SK-N-SH (cell line): ENCODE measurements at regions not wholly inside any gene's neighbourhood (a gene's known extent, or its start where the extent isn't known, plus 50 kb on each side); places are given as distances from the start of the nearest gene placed in this dataset.
"Not testable (repeated sequence)": the region's sequence is repeated elsewhere in the genome, so short reads cannot be mapped to it uniquely, and the experiment has no call there.

Experiments
- CTCF ChIA-PET: fragments of 300-600, 350-600 bp; formaldehyde crosslinking; extraction: SDS; loops from one replicate; lab custom pipeline; 2021; lab: Yijun Ruan, JAX
- POLR2A ChIA-PET: fragments of 350-600 bp; sonication (Branson Sonifier 250); formaldehyde crosslinking; extraction: SDS; loops from one replicate; lab custom pipeline; 2020; ENCODE audit warnings: antibody characterized with exemption, inconsistent platforms; lab: Yijun Ruan, JAX
- DNase-seq: peaks from one replicate; pipeline ENCODE4 v3.0.0; 2012
- H2AFZ ChIP-seq: fragments of 200-600 bp; sonication (generic); 2 replicates; pipeline ENCODE4 v1.8.1; 2016; ENCODE audit warnings: antibody characterized with exemption, mild to moderate bottlenecking, low read depth
- H3F3A ChIP-seq: fragments of 200-600 bp; sonication (generic); replicated peaks from 2 replicates; pipeline ENCODE3; 2016; ENCODE audit warnings: antibody characterized with exemption, mild to moderate bottlenecking; ENCODE audit not compliant: insufficient read depth
- H3K27ac ChIP-seq, 2 experiments: fragments of 200-500 bp in 1 of 2; fragments of 200-600 bp in 1 of 2; sonication (Bioruptor generic) in 1 of 2; sonication (generic), shearing (Covaris generic) in 1 of 2; 2 replicates each; pipeline versions ENCODE4 v1.5.1 to v1.6.1; 2014 to 2016; ENCODE audit warnings: low read depth in 2 of 2, inconsistent platforms in 1 of 2, low read length in 1 of 2, mild to moderate bottlenecking in 1 of 2, mixed read lengths in 1 of 2
- H3K27me3 ChIP-seq: fragments of 200-600 bp; sonication (generic), shearing (Covaris generic); 2 replicates; pipeline ENCODE4 v1.6.1; 2016; ENCODE audit warnings: mixed run types; ENCODE audit not compliant: insufficient read depth
- H3K36me3 ChIP-seq, 2 experiments: fragments of 200-500 bp in 1 of 2; fragments of 200-600 bp in 1 of 2; sonication (Bioruptor generic) in 1 of 2; sonication (generic) in 1 of 2; replicated peaks in 1 of 2; 2 replicates each; pipeline versions ENCODE3 to v1.5.1; 2014 to 2016; ENCODE audit warnings: low read length in 1 of 2, mild to moderate bottlenecking in 1 of 2; ENCODE audit not compliant: insufficient read depth in 2 of 2, control insufficient read depth in 1 of 2
- H3K4me1 ChIP-seq, 2 experiments: fragments of 200-500 bp in 1 of 2; fragments of 200-600 bp in 1 of 2; sonication (Bioruptor generic) in 1 of 2; sonication (generic), shearing (Covaris generic) in 1 of 2; 2 replicates each; pipeline versions ENCODE4 v1.5.1 to v1.6.1; 2014 to 2016; ENCODE audit warnings: low read depth in 1 of 2, low read length in 1 of 2, mixed run types in 1 of 2; ENCODE audit not compliant: insufficient read depth in 2 of 2, control insufficient read depth in 1 of 2
- H3K4me2 ChIP-seq: fragments of 200-600 bp; sonication (generic), shearing (Covaris generic); 2 replicates; pipeline ENCODE4 v1.6.1; 2017; ENCODE audit warnings: mixed run types
- H3K4me3 ChIP-seq, 2 experiments: fragments of 200-500 bp in 1 of 2; fragments of 200-600 bp in 1 of 2; sonication (Bioruptor generic) in 1 of 2; sonication (generic), shearing (Covaris generic) in 1 of 2; 2 replicates each; pipeline versions ENCODE4 v1.5.1 to v1.8.1; 2014 to 2016; ENCODE audit warnings: low read depth in 2 of 2, inconsistent platforms in 1 of 2, low read length in 1 of 2, mild to moderate bottlenecking in 1 of 2, mixed read lengths in 1 of 2, moderate library complexity in 1 of 2
- H3K79me2 ChIP-seq: fragments of 200-600 bp; sonication (generic); 2 replicates; pipeline ENCODE4 v1.8.1; 2017; ENCODE audit warnings: mild to moderate bottlenecking; ENCODE audit not compliant: insufficient read depth
- H3K9ac ChIP-seq: fragments of 200-600 bp; sonication (generic); 2 replicates; pipeline ENCODE4 v1.6.1; 2017; ENCODE audit warnings: mixed run types
- H3K9me2 ChIP-seq: fragments of 200-600 bp; sonication (generic); 2 replicates; pipeline ENCODE4 v1.6.1; 2017; ENCODE audit warnings: mixed run types
- H3K9me3 ChIP-seq: fragments of 200-600 bp; sonication (generic); 2 replicates; pipeline ENCODE4 v1.6.1; 2017; ENCODE audit warnings: mixed run types, mild to moderate bottlenecking, moderate library complexity
- H4K20me1 ChIP-seq: fragments of 200-600 bp; sonication (generic); 2 replicates; pipeline ENCODE4 v1.6.1; 2017; ENCODE audit warnings: mild to moderate bottlenecking, mixed run types; ENCODE audit not compliant: insufficient read depth
- CHD2 ChIP-seq: fragments of 150-350 bp; IDR thresholded peaks from 2 replicates; pipeline ENCODE4 v1.6.1; 2018; ENCODE audit warnings: low read length; ENCODE audit not compliant: partially characterized antibody
- FOXM1 ChIP-seq: IDR thresholded peaks from 2 replicates; pipeline ENCODE4 v1.4.0; 2012; ENCODE audit warnings: low read depth, mild to moderate bottlenecking
- JUND ChIP-seq: IDR thresholded peaks from 2 replicates; pipeline ENCODE4 v1.4.0; 2012
- MEF2A ChIP-seq: IDR thresholded peaks from 2 replicates; pipeline ENCODE4 v1.4.0; 2012; ENCODE audit warnings: low read depth, borderline replicate concordance
- NRF1 ChIP-seq: IDR thresholded peaks from 2 replicates; pipeline ENCODE4 v1.6.1; 2012; ENCODE audit warnings: low read depth, mild to moderate bottlenecking, low read length
- POLR2AphosphoS5 ChIP-seq: IDR thresholded peaks from 2 replicates; pipeline ENCODE4 v1.6.1; 2012; ENCODE audit warnings: low read depth, low read length
- RAD21 ChIP-seq: IDR thresholded peaks from 2 replicates; pipeline ENCODE4 v1.6.1; 2012; ENCODE audit warnings: mild to moderate bottlenecking, low read length
- RCOR1 ChIP-seq: fragments of 150-350 bp; IDR thresholded peaks from 2 replicates; pipeline ENCODE4 v1.6.1; 2017; ENCODE audit warnings: antibody characterized with exemption, low read length
- RFX5 ChIP-seq: IDR thresholded peaks from 2 replicates; pipeline ENCODE4 v1.6.1; 2012; ENCODE audit warnings: mild to moderate bottlenecking, improper control_type of control experiment, low read length
- SIN3A ChIP-seq: IDR thresholded peaks from 2 replicates; pipeline ENCODE4 v1.6.1; 2012; ENCODE audit warnings: low read depth, mild to moderate bottlenecking, low read length, moderate library complexity, borderline replicate concordance
- TCF12 ChIP-seq: IDR thresholded peaks from 2 replicates; pipeline ENCODE4 v1.4.0; 2012
- WGBS: methylation state at CpG from one replicate; pipeline ENCODE4 v1.1.6; 2017; ENCODE audit warnings: low lambda C conversion rate; 5-methylcytosine and 5-hydroxymethylcytosine counted together
- TF ChIP-seq, protein P1 (sequence below): IDR thresholded peaks from 2 replicates; pipeline ENCODE4; 2012
- TF ChIP-seq, protein P2 (sequence below): fragments of 200-600 bp; sonication (generic); IDR thresholded peaks from 2 replicates; pipeline ENCODE4 v1.6.1; 2017; ENCODE audit warnings: antibody characterized with exemption, mild to moderate bottlenecking, moderate library complexity
- TF ChIP-seq, protein P3 (sequence below): IDR thresholded peaks from 2 replicates; pipeline ENCODE4 v1.6.1; 2012; ENCODE audit warnings: mild to moderate bottlenecking, low read depth, low read length, moderate library complexity
- TF ChIP-seq, protein P4 (sequence below): IDR thresholded peaks from 2 replicates; pipeline ENCODE4 v1.4.0; 2012; ENCODE audit warnings: low read depth, borderline replicate concordance

DNA sequence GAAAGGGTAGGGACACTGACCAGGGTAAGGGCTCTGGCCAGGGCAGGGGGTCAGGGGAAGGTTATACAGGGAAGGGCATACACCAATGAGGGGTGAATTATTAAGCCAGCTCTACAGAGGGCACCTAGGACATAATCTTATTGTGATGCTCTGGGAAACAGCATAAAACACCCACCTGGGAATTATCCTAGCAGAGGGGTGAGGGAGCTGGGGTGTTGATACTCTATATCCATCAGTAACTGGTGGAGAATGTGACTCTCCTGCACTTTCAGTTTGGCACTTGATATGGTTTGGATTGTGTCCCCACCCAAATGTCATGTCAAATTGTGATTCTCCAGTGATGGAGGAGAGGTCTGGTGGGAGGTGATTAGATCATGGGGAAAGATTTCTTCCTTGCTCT, 291.2 kb downstream of the ASMT start:
- Histone ChIP-seq H3F3A (peaks cover 25% of the 10 kb centered on the region), H3K4me1 (peaks cover 0 to 9% of the 10 kb centered on the region in 2 experiments; a peak in 1 of 4 replicates), H3K9me3 (no peaks in the 10 kb centered on the region), H4K20me1 (no peaks in the 10 kb centered on the region), H3K79me2 (no peaks in the 10 kb centered on the region), H3K27me3 (no peaks in the 10 kb centered on the region), H3K4me2 (no peak overlapping the region), H3K4me3 (no peak overlapping the region), H3K27ac (no peak overlapping the region), H3K36me3 (no peaks in the 10 kb centered on the region), H2AFZ (no peak overlapping the region), H3K9me2 (no peaks in the 10 kb centered on the region), H3K9ac (no peak overlapping the region)
- ChIA-PET CTCF (no interaction called here), POLR2A (no interaction called here)
- no peak for TF ChIP-seq RCOR1
- no peak for DNase-seq

DNA sequence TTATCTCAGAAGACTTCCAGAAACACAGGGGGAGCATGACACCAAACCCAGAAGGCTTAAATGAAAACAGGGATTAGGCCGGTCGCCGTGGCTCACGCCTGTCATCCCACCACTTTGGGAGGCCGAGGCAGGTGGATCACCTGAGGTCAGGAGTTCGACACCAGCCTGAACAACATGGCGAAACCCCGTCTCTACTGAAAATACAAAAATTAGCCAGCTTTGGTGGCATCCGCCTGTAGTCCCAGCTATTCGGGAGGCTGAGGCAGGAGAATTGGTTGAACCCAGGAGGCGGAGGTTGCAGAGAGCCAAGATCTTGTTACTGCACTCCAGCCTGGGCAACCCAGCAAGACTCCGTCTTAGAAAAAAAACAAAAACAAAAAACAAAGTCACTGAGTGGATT, 294.1 kb downstream of the ASMT start:
- POLR2A ChIA-PET, CTCF ChIA-PET: not testable (repeated sequence)
- 41% methylated on average over 8 of the region's 12 CpGs for WGBS

DNA sequence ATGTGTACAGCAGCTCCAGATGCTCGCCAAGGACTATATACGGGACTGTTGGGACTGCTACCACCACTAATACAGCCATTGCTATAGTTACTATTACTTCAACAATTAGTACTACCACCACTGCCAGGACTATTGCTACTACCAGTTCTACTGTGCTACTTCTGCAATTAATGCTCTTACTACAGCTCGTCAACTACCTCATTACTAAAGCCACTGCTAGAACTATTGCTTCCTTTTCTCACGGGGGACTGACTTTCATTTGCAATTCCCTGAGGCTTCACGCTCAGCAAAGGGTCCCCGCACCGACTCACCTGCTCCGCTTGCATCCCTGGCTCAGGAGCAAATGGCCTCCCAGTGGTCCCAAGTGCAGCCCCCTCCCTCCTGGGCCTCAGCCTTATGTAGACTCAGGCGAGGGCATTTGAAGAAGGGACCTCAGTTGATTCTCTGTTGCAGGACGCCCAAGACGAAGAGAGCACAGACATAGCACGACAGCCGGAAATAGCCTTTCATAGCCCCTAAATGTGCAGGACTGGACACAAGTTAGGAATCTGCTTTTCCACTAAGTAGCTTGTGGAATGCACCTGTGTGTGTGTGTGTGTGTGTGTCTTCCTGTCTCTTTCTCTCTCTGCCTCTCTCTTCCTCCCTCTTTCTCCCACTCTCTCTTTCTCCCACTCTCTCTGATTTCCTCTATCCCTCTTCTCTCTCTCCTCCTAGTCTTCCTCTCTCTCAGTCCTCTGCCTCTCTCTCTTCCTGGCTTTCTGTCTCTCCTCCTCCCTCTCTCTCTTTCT, 294.8 kb downstream of the ASMT start:
- H3K4me3 ChIP-seq, result no peak overlapping the region
- no peak for DNase-seq
- H3K27ac ChIP-seq, result no peak overlapping the region
- ChIA-PET CTCF (no interaction called here), POLR2A (no interaction called here)
- H2AFZ ChIP-seq, result no peak overlapping the region; the same call in 1 of the 2 replicates
- no peaks in the 10 kb centered on the region for H3K36me3 ChIP-seq
- H3K9ac ChIP-seq, result no peak overlapping the region
- no peaks in the 10 kb centered on the region for H3K27me3 ChIP-seq
- no peaks in the 10 kb centered on the region for H3K79me2 ChIP-seq
- H4K20me1 ChIP-seq, result no peaks in the 10 kb centered on the region
- H3K9me3 ChIP-seq, result no peaks in the 10 kb centered on the region
- no peaks in the 10 kb centered on the region for H3K9me2 ChIP-seq
- H3K4me2 ChIP-seq, result no peak overlapping the region; the same call in 1 of the 2 replicates
- WGBS, result 24% methylated on average over 13 of the region's 13 CpGs
- peaks cover 3% of the 10 kb centered on the region for H3F3A ChIP-seq
- H3K4me1 ChIP-seq, result no peaks in the 10 kb centered on the region
- TF ChIP-seq TCF12 (no peak), RFX5 (no peak), MEF2A (no peak), NRF1 (no peak), RAD21 (no peak), POLR2AphosphoS5 (no peak), SIN3A (no peak), CHD2 (no peak), JUND (no peak), FOXM1 (no peak)
- TF ChIP-seq, protein P1, sequence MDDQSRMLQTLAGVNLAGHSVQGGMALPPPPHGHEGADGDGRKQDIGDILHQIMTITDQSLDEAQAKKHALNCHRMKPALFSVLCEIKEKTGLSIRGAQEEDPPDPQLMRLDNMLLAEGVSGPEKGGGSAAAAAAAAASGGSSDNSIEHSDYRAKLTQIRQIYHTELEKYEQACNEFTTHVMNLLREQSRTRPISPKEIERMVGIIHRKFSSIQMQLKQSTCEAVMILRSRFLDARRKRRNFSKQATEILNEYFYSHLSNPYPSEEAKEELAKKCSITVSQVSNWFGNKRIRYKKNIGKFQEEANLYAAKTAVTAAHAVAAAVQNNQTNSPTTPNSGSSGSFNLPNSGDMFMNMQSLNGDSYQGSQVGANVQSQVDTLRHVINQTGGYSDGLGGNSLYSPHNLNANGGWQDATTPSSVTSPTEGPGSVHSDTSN, result no peak
- TF ChIP-seq, protein P2, sequence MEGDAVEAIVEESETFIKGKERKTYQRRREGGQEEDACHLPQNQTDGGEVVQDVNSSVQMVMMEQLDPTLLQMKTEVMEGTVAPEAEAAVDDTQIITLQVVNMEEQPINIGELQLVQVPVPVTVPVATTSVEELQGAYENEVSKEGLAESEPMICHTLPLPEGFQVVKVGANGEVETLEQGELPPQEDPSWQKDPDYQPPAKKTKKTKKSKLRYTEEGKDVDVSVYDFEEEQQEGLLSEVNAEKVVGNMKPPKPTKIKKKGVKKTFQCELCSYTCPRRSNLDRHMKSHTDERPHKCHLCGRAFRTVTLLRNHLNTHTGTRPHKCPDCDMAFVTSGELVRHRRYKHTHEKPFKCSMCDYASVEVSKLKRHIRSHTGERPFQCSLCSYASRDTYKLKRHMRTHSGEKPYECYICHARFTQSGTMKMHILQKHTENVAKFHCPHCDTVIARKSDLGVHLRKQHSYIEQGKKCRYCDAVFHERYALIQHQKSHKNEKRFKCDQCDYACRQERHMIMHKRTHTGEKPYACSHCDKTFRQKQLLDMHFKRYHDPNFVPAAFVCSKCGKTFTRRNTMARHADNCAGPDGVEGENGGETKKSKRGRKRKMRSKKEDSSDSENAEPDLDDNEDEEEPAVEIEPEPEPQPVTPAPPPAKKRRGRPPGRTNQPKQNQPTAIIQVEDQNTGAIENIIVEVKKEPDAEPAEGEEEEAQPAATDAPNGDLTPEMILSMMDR, result no peak
- TF ChIP-seq, protein P3, sequence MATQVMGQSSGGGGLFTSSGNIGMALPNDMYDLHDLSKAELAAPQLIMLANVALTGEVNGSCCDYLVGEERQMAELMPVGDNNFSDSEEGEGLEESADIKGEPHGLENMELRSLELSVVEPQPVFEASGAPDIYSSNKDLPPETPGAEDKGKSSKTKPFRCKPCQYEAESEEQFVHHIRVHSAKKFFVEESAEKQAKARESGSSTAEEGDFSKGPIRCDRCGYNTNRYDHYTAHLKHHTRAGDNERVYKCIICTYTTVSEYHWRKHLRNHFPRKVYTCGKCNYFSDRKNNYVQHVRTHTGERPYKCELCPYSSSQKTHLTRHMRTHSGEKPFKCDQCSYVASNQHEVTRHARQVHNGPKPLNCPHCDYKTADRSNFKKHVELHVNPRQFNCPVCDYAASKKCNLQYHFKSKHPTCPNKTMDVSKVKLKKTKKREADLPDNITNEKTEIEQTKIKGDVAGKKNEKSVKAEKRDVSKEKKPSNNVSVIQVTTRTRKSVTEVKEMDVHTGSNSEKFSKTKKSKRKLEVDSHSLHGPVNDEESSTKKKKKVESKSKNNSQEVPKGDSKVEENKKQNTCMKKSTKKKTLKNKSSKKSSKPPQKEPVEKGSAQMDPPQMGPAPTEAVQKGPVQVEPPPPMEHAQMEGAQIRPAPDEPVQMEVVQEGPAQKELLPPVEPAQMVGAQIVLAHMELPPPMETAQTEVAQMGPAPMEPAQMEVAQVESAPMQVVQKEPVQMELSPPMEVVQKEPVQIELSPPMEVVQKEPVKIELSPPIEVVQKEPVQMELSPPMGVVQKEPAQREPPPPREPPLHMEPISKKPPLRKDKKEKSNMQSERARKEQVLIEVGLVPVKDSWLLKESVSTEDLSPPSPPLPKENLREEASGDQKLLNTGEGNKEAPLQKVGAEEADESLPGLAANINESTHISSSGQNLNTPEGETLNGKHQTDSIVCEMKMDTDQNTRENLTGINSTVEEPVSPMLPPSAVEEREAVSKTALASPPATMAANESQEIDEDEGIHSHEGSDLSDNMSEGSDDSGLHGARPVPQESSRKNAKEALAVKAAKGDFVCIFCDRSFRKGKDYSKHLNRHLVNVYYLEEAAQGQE, result no peak
- TF ChIP-seq, protein P4, sequence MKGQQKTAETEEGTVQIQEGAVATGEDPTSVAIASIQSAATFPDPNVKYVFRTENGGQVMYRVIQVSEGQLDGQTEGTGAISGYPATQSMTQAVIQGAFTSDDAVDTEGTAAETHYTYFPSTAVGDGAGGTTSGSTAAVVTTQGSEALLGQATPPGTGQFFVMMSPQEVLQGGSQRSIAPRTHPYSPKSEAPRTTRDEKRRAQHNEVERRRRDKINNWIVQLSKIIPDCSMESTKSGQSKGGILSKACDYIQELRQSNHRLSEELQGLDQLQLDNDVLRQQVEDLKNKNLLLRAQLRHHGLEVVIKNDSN, result no peak

More for the DNA sequence above, 294.1 kb downstream of the ASMT start:
- not testable (repeated sequence) for H3K4me1 ChIP-seq, H3K9me3 ChIP-seq, H2AFZ ChIP-seq, H3K9ac ChIP-seq, DNase-seq, H3K4me3 ChIP-seq, H3F3A ChIP-seq, H3K9me2 ChIP-seq, H3K4me2 ChIP-seq, H3K27me3 ChIP-seq, H3K79me2 ChIP-seq, H3K36me3 ChIP-seq, H3K27ac ChIP-seq, H4K20me1 ChIP-seq
